Esophagus squamous epithelium (tissue), 4 donors: ENCODE measurements at regions not wholly inside any gene's neighbourhood (a gene's known extent, or its start where the extent isn't known, plus 50 kb on each side); places are given as distances from the start of the nearest gene placed in this dataset.

ENCODE experiments used
- CTCF ChIP-seq, 6 experiments: fragments of 450-650 bp in 4 of 6; fragments of 200-600 bp in 2 of 6; sonication (generic) in 2 of 6; IDR thresholded peaks; one replicate each; pipeline ENCODE4 v1.5.1; 2016 to 2019; ENCODE audit warnings: antibody characterized with exemption in 6 of 6, mild to moderate bottlenecking in 4 of 6, moderate library complexity in 4 of 6
- POLR2A ChIP-seq, 4 donors: fragments of 450-650 bp; IDR thresholded peaks; one replicate each; pipeline ENCODE4 v1.6.1; 2017; ENCODE audit warnings: antibody characterized with exemption in 4 of 4, mild to moderate bottlenecking in 4 of 4, moderate library complexity in 3 of 4

- TF ChIP-seq POLR2A (IDR thresholded peaks at IDR 0.05) (no peak), CTCF (IDR thresholded peaks at IDR 0.05) (no peak)
These were observed 53.1 kb upstream of the BCO1 start for GRCh38 chr16:81185416-81185815.
